Heart right ventricle (tissue), 16 donors: ENCODE measurements at regions not wholly inside any gene's neighbourhood (a gene's known extent, or its start where the extent isn't known, plus 50 kb on each side); places are given as distances from the start of the nearest gene placed in this dataset.

Source experiments
- ATAC-seq, 8 donors: fragments of 200-7000 bp; cut with Tn5 transposase; one replicate each; pipeline ENCODE4 v1.9.1; 2020; ENCODE audit warnings: mild to moderate bottlenecking in 8 of 8, moderate library complexity in 8 of 8, moderate number of reproducible peaks in 1 of 8
- DNase-seq, 2 donors: peaks; one replicate each; pipeline ENCODE4 v3.0.0-alpha.2; 2020
- H3K27ac ChIP-seq, 10 donors: fragments of 200-600 bp; sonication (generic) in 2 of 10; one replicate each; pipeline versions ENCODE4 v1.5.0 to v1.8.0; 2020 to 2022; ENCODE audit warnings: mild to moderate bottlenecking in 3 of 10
- H3K27me3 ChIP-seq, 7 donors: fragments of 200-600 bp; one replicate each; pipeline ENCODE4 v1.8.0; 2021 to 2022; ENCODE audit warnings: mild to moderate bottlenecking in 2 of 7
- H3K36me3 ChIP-seq, 9 donors: fragments of 200-600 bp; sonication (generic) in 1 of 9; one replicate each; pipeline versions ENCODE4 v1.5.0 to v1.8.0; 2020 to 2022; ENCODE audit warnings: mild to moderate bottlenecking in 2 of 9
- H3K4me1 ChIP-seq, 9 donors: fragments of 200-600 bp; sonication (generic) in 1 of 9; one replicate each; pipeline versions ENCODE4 v1.5.0 to v1.8.0; 2020 to 2022; ENCODE audit warnings: mild to moderate bottlenecking in 4 of 9
- H3K4me3 ChIP-seq, 10 donors: fragments of 200-600 bp; sonication (generic) in 2 of 10; one replicate each; pipeline versions ENCODE4 v1.5.0 to v1.8.0; 2020 to 2022; ENCODE audit warnings: mild to moderate bottlenecking in 7 of 10, moderate library complexity in 2 of 10
- H3K9me3 ChIP-seq, 11 donors: fragments of 200-600 bp in 10 of 11; sonication (generic) in 2 of 11; one replicate each; pipeline versions ENCODE4 v1.5.0 to v1.8.0; 2013 to 2022; ENCODE audit warnings: mild to moderate bottlenecking in 2 of 11, control low read depth in 1 of 11, moderate library complexity in 1 of 11
- CTCF ChIP-seq, 9 donors: fragments of 200-600 bp; sonication (generic) in 2 of 9; IDR thresholded peaks; one replicate each; pipeline versions ENCODE4 v1.5.0 to v1.8.0; 2021 to 2022; ENCODE audit warnings: antibody characterized with exemption in 9 of 9, mild to moderate bottlenecking in 5 of 9, moderate library complexity in 1 of 9
- WGBS, 2 donors: extraction: QIAGEN DNeasy Blood & Tissue Kit; methylation state at CpG; one replicate each; pipeline ENCODE4 v1.1.7; 2013; ENCODE audit warnings: inconsistent platforms in 1 of 2; 5-methylcytosine and 5-hydroxymethylcytosine counted together
- intact Hi-C, 10 donors: fragments of 100-400 bp; cut with DNase I; formaldehyde crosslinking; loops; one replicate each; pipeline versions ENCODE4 v1.11.1 to v1.14.2; 2022
- donor health status: Arrhythmogenic right ventricular cardiomyopathy.
- donor health status: ischemic (EF 13 %, LVEDD 7.1; RV severe dilation, severe dysfunction).
- donor health status: healthy with polysubstance abuse.
- donor health status: DM: no; HTN: yes; CAD: no.
- donor health status: DM: no; HTN: no; CAD: no.
- donor health status: ischemic (EF 25% LVEDD 6.9; RV normal size, moderate dysfunction).
- donor health status: ischemic (EF 25% LVEDD 5.7; RV mildly dilated, moderate dysfunction).
- donor health status: healthy.
- donor health status: DM: yes; HTN: yes; CAD: no.
- donor health status: Ischemic cardiomyopathy.
- donor health status: ischemic (EF 35%, LVEDD 5.7; RV mildly dilated, moderate dysfunction).
- donor health status: nonischemic (EF 11% LVEDD 7.7; RV severe dilation, severe dysfunction).
- donor health status: DM: yes; HTN: yes; CAD: no.
- donor health status: PGD.
- donor health status: ischemic (EF 29% LVEDD 5.4; RV normal size, mild dysfunction).
- donor health status: nonischemic (EF 23%, LVEDD 6.1; RV moderate dilation, normal function).

- Histone ChIP-seq H3K36me3 (no peaks in the 10 kb centered on the region), H3K4me1 (no peaks in the 10 kb centered on the region), H3K9me3 (peaks cover 0 to 4% (median 0%) of the 10 kb centered on the region in 11 donors), H3K27ac (no peak overlapping the region), H3K27me3 (peaks cover 0 to 15% (median 0%) of the 10 kb centered on the region in 7 donors), H3K4me3 (no peak overlapping the region)
- DNase-seq (no peak), ATAC-seq (no peak)
- intact Hi-C loops = no loop called here
- 82 to 86% methylated on average over 18 of the region's 18 CpGs for WGBS, 2 donors
- TF ChIP-seq CTCF (IDR thresholded peaks at IDR 0.05) = no peak
Measured at GRCh38 chr1:4344065-4344732, 310.2 kb upstream of the AJAP1 start.

GRCh38 chr1:4345094-4345493 lies 309.3 kb upstream of the AJAP1 start:
- Histone ChIP-seq H3K4me3 (no peak overlapping the region), H3K36me3 (no peaks in the 10 kb centered on the region), H3K4me1 (no peaks in the 10 kb centered on the region), H3K27ac (no peak overlapping the region), H3K9me3 (peaks cover 0 to 4% (median 0%) of the 10 kb centered on the region in 11 donors), H3K27me3 (peaks cover 0 to 15% (median 0%) of the 10 kb centered on the region in 7 donors)
- no peak for DNase-seq
- no peak for ATAC-seq
- 74 to 80% methylated on average over 14 of the region's 14 CpGs for WGBS, 2 donors
- TF ChIP-seq CTCF (IDR thresholded peaks at IDR 0.05) = no peak
- intact Hi-C loops = no loop called here

- H3K9me3 ChIP-seq = no peaks in the 10 kb centered on the region
- H3K36me3 ChIP-seq = no peaks in the 10 kb centered on the region
- DNase-seq (no peak), ATAC-seq (no peak)
- no peak for TF ChIP-seq CTCF (IDR thresholded peaks at IDR 0.05)
- H3K4me3 ChIP-seq = no peak overlapping the region
- H3K27ac ChIP-seq = no peak overlapping the region
- intact Hi-C loops = no loop called here
- H3K27me3 ChIP-seq = peaks cover 0 to 15% (median 0%) of the 10 kb centered on the region in 7 donors
- H3K4me1 ChIP-seq = no peaks in the 10 kb centered on the region
- 60 to 65% methylated on average over 4 of the region's 4 CpGs for WGBS, 2 donors
Measured at GRCh38 chr1:4346131-4346530, 308.3 kb upstream of the AJAP1 start.

GRCh38 chr1:4351453-4351852 lies 303.0 kb upstream of the AJAP1 start:
- no peak for DNase-seq
- WGBS, 2 donors = 86 to 89% methylated on average over 6 of the region's 6 CpGs
- intact Hi-C loops = no loop called here
- no peak overlapping the region for H3K4me3 ChIP-seq
- H3K27ac ChIP-seq = no peak overlapping the region
- H3K4me1 ChIP-seq = no peaks in the 10 kb centered on the region
- no peaks in the 10 kb centered on the region for H3K36me3 ChIP-seq
- no peak for TF ChIP-seq CTCF (IDR thresholded peaks at IDR 0.05)
- peaks cover 0 to 16% (median 5%) of the 10 kb centered on the region in 7 donors for H3K27me3 ChIP-seq
- no peaks in the 10 kb centered on the region for H3K9me3 ChIP-seq
- no peak for ATAC-seq
